SK-N-SH (cell line): ENCODE measurements at regions not wholly inside any gene's neighbourhood (a gene's known extent, or its start where the extent isn't known, plus 50 kb on each side); places are given as distances from the start of the nearest gene placed in this dataset.

Experiments used
- CTCF ChIA-PET: fragments of 300-600, 350-600 bp; formaldehyde crosslinking; extraction: SDS; loops from one replicate; lab custom pipeline; 2021; lab: Yijun Ruan, JAX
- POLR2A ChIA-PET: fragments of 350-600 bp; sonication (Branson Sonifier 250); formaldehyde crosslinking; extraction: SDS; loops from one replicate; lab custom pipeline; 2020; ENCODE audit warnings: antibody characterized with exemption, inconsistent platforms; lab: Yijun Ruan, JAX
- DNase-seq: peaks from one replicate; pipeline ENCODE4 v3.0.0; 2012
- H2AFZ ChIP-seq: fragments of 200-600 bp; sonication (generic); 2 replicates; pipeline ENCODE4 v1.8.1; 2016; ENCODE audit warnings: antibody characterized with exemption, mild to moderate bottlenecking, low read depth
- H3F3A ChIP-seq: fragments of 200-600 bp; sonication (generic); replicated peaks from 2 replicates; pipeline ENCODE3; 2016; ENCODE audit warnings: antibody characterized with exemption, mild to moderate bottlenecking; ENCODE audit not compliant: insufficient read depth
- H3K27ac ChIP-seq, 2 experiments: fragments of 200-500 bp in 1 of 2; fragments of 200-600 bp in 1 of 2; sonication (Bioruptor generic) in 1 of 2; sonication (generic), shearing (Covaris generic) in 1 of 2; 2 replicates each; pipeline versions ENCODE4 v1.5.1 to v1.6.1; 2014 to 2016; ENCODE audit warnings: low read depth in 2 of 2, inconsistent platforms in 1 of 2, low read length in 1 of 2, mild to moderate bottlenecking in 1 of 2, mixed read lengths in 1 of 2
- H3K27me3 ChIP-seq: fragments of 200-600 bp; sonication (generic), shearing (Covaris generic); 2 replicates; pipeline ENCODE4 v1.6.1; 2016; ENCODE audit warnings: mixed run types; ENCODE audit not compliant: insufficient read depth
- H3K36me3 ChIP-seq, 2 experiments: fragments of 200-500 bp in 1 of 2; fragments of 200-600 bp in 1 of 2; sonication (Bioruptor generic) in 1 of 2; sonication (generic) in 1 of 2; replicated peaks in 1 of 2; 2 replicates each; pipeline versions ENCODE3 to v1.5.1; 2014 to 2016; ENCODE audit warnings: low read length in 1 of 2, mild to moderate bottlenecking in 1 of 2; ENCODE audit not compliant: insufficient read depth in 2 of 2, control insufficient read depth in 1 of 2
- H3K4me1 ChIP-seq, 2 experiments: fragments of 200-500 bp in 1 of 2; fragments of 200-600 bp in 1 of 2; sonication (Bioruptor generic) in 1 of 2; sonication (generic), shearing (Covaris generic) in 1 of 2; 2 replicates each; pipeline versions ENCODE4 v1.5.1 to v1.6.1; 2014 to 2016; ENCODE audit warnings: low read depth in 1 of 2, low read length in 1 of 2, mixed run types in 1 of 2; ENCODE audit not compliant: insufficient read depth in 2 of 2, control insufficient read depth in 1 of 2
- H3K4me2 ChIP-seq: fragments of 200-600 bp; sonication (generic), shearing (Covaris generic); 2 replicates; pipeline ENCODE4 v1.6.1; 2017; ENCODE audit warnings: mixed run types
- H3K4me3 ChIP-seq, 2 experiments: fragments of 200-500 bp in 1 of 2; fragments of 200-600 bp in 1 of 2; sonication (Bioruptor generic) in 1 of 2; sonication (generic), shearing (Covaris generic) in 1 of 2; 2 replicates each; pipeline versions ENCODE4 v1.5.1 to v1.8.1; 2014 to 2016; ENCODE audit warnings: low read depth in 2 of 2, inconsistent platforms in 1 of 2, low read length in 1 of 2, mild to moderate bottlenecking in 1 of 2, mixed read lengths in 1 of 2, moderate library complexity in 1 of 2
- H3K79me2 ChIP-seq: fragments of 200-600 bp; sonication (generic); 2 replicates; pipeline ENCODE4 v1.8.1; 2017; ENCODE audit warnings: mild to moderate bottlenecking; ENCODE audit not compliant: insufficient read depth
- H3K9ac ChIP-seq: fragments of 200-600 bp; sonication (generic); 2 replicates; pipeline ENCODE4 v1.6.1; 2017; ENCODE audit warnings: mixed run types
- H3K9me2 ChIP-seq: fragments of 200-600 bp; sonication (generic); 2 replicates; pipeline ENCODE4 v1.6.1; 2017; ENCODE audit warnings: mixed run types
- H3K9me3 ChIP-seq: fragments of 200-600 bp; sonication (generic); 2 replicates; pipeline ENCODE4 v1.6.1; 2017; ENCODE audit warnings: mixed run types, mild to moderate bottlenecking, moderate library complexity
- H4K20me1 ChIP-seq: fragments of 200-600 bp; sonication (generic); 2 replicates; pipeline ENCODE4 v1.6.1; 2017; ENCODE audit warnings: mild to moderate bottlenecking, mixed run types; ENCODE audit not compliant: insufficient read depth
- CHD2 ChIP-seq: fragments of 150-350 bp; IDR thresholded peaks from 2 replicates; pipeline ENCODE4 v1.6.1; 2018; ENCODE audit warnings: low read length; ENCODE audit not compliant: partially characterized antibody
- ELF1 ChIP-seq: IDR thresholded peaks from 2 replicates; pipeline ENCODE4 v1.4.0; 2012
- EP300 ChIP-seq, 2 experiments: IDR thresholded peaks; 2 replicates each; pipeline versions ENCODE4 v1.4.0 to v1.6.1; 2012; ENCODE audit warnings: borderline replicate concordance in 1 of 2, low read depth in 1 of 2, low read length in 1 of 2
- EZH2phosphoT487 ChIP-seq: fragments of 200-600 bp; sonication (generic); IDR thresholded peaks from 2 replicates; pipeline ENCODE4 v1.6.1; 2017; ENCODE audit warnings: low read depth, mixed run types, mild to moderate bottlenecking, antibody characterized with exemption, moderate library complexity, borderline replicate concordance
- FOSL2 ChIP-seq: IDR thresholded peaks from 2 replicates; pipeline ENCODE4 v1.4.0; 2012; ENCODE audit warnings: low read depth, mild to moderate bottlenecking, moderate library complexity, borderline replicate concordance
- FOXJ3 ChIP-seq: sonication (generic); formaldehyde crosslinking; IDR thresholded peaks from 2 replicates; pipeline ENCODE4 v1.5.1; 2020; ENCODE audit warnings: mild to moderate bottlenecking, missing genetic modification reagents
- FOXM1 ChIP-seq: IDR thresholded peaks from 2 replicates; pipeline ENCODE4 v1.4.0; 2012; ENCODE audit warnings: low read depth, mild to moderate bottlenecking
- GABPA ChIP-seq: IDR thresholded peaks from 2 replicates; pipeline ENCODE4 v1.4.0; 2012; ENCODE audit warnings: low read depth, mild to moderate bottlenecking
- MEF2A ChIP-seq: IDR thresholded peaks from 2 replicates; pipeline ENCODE4 v1.4.0; 2012; ENCODE audit warnings: low read depth, borderline replicate concordance
- MXI1 ChIP-seq: IDR thresholded peaks from 2 replicates; pipeline ENCODE4 v1.6.1; 2012; ENCODE audit warnings: mild to moderate bottlenecking, low read depth, low read length, improper control_type of control experiment
- NFIC ChIP-seq: IDR thresholded peaks from 2 replicates; pipeline ENCODE4 v1.4.0; 2012; ENCODE audit warnings: borderline replicate concordance
- RAD21 ChIP-seq: IDR thresholded peaks from 2 replicates; pipeline ENCODE4 v1.6.1; 2012; ENCODE audit warnings: mild to moderate bottlenecking, low read length
- RFX5 ChIP-seq: IDR thresholded peaks from 2 replicates; pipeline ENCODE4 v1.6.1; 2012; ENCODE audit warnings: mild to moderate bottlenecking, improper control_type of control experiment, low read length
- RXRA ChIP-seq: IDR thresholded peaks from 2 replicates; pipeline ENCODE4 v1.4.0; 2012; ENCODE audit warnings: low read depth, mild to moderate bottlenecking, borderline replicate concordance
- SMC3 ChIP-seq: IDR thresholded peaks from 2 replicates; pipeline ENCODE4 v1.6.1; 2012; ENCODE audit warnings: low read depth, low read length, improper control_type of control experiment
- TCF12 ChIP-seq: IDR thresholded peaks from 2 replicates; pipeline ENCODE4 v1.4.0; 2012
- TEAD4 ChIP-seq: IDR thresholded peaks from 2 replicates; pipeline ENCODE4 v1.4.0; 2012; ENCODE audit warnings: mild to moderate bottlenecking, borderline replicate concordance; ENCODE audit not compliant: insufficient read depth
- YY1 ChIP-seq: IDR thresholded peaks from 2 replicates; pipeline ENCODE4 v1.4.0; 2012; ENCODE audit warnings: low read depth, mild to moderate bottlenecking
- WGBS: methylation state at CpG from one replicate; pipeline ENCODE4 v1.1.6; 2017; ENCODE audit warnings: low lambda C conversion rate; 5-methylcytosine and 5-hydroxymethylcytosine counted together
- TF ChIP-seq, protein P1 (sequence below): fragments of 150-350 bp; IDR thresholded peaks from 2 replicates; pipeline ENCODE4 v1.6.1; 2016; ENCODE audit warnings: mild to moderate bottlenecking, low read depth, low read length
- TF ChIP-seq, protein P2 (sequence below): IDR thresholded peaks from 2 replicates; pipeline ENCODE4; 2012
- TF ChIP-seq, protein P3 (sequence below): fragments of 150-350 bp; IDR thresholded peaks from 2 replicates; pipeline ENCODE4 v1.6.1; 2017; ENCODE audit warnings: antibody characterized with exemption, low read length, low read depth, borderline replicate concordance
- TF ChIP-seq, protein P4 (sequence below): IDR thresholded peaks from 2 replicates; pipeline ENCODE4 v1.4.0; 2012; ENCODE audit warnings: low read depth, borderline replicate concordance
- TF ChIP-seq, protein P5 (sequence below): fragments of 200-600 bp; sonication (generic); IDR thresholded peaks from 2 replicates; pipeline ENCODE4 v1.6.1; 2017; ENCODE audit warnings: antibody characterized with exemption, mild to moderate bottlenecking, moderate library complexity

DNA sequence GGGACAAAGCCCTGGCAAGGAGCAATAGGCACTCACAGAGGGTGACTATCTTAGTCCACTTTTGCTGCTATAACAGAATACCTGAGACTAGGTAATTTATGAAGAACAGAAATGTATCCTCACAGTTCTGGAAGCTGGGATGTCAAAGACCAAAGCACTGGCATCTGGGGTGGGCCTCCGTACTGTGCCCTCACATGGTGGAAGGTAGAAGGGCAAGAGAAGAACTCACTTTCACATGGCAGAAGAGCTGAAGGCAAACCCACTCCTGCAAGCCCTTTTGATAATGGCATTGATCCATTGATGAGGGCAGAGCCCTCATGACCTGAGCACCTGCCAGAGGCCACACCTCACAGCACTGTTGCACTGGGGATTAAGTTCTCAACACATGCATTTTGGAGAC is 173.4 kb upstream of the C2CD4B start:
- H3K36me3 ChIP-seq: no peaks in the 10 kb centered on the region
- no peak overlapping the region for H3K4me2 ChIP-seq
- H4K20me1 ChIP-seq: no peaks in the 10 kb centered on the region
- H2AFZ ChIP-seq: no peak overlapping the region
- H3K9ac ChIP-seq: no peak overlapping the region
- no peak for DNase-seq
- POLR2A ChIA-PET: no interaction called here
- no peak overlapping the region for H3K27ac ChIP-seq
- 54% methylated on average over 1 of the region's 1 CpG for WGBS
- H3K9me3 ChIP-seq: no peaks in the 10 kb centered on the region
- no peaks in the 10 kb centered on the region for H3F3A ChIP-seq
- no peak overlapping the region for H3K4me3 ChIP-seq
- no peaks in the 10 kb centered on the region for H3K79me2 ChIP-seq
- H3K27me3 ChIP-seq: no peaks in the 10 kb centered on the region
- CTCF ChIA-PET: interaction anchor here (1.4 kb wide), 1 partner anchor 20 kb away, joined by 5 read pairs; no protein-coding TSS in a partner anchor
- no peak for TF ChIP-seq RXRA
- no peak for TF ChIP-seq FOXM1
- TF ChIP-seq, protein P1, sequence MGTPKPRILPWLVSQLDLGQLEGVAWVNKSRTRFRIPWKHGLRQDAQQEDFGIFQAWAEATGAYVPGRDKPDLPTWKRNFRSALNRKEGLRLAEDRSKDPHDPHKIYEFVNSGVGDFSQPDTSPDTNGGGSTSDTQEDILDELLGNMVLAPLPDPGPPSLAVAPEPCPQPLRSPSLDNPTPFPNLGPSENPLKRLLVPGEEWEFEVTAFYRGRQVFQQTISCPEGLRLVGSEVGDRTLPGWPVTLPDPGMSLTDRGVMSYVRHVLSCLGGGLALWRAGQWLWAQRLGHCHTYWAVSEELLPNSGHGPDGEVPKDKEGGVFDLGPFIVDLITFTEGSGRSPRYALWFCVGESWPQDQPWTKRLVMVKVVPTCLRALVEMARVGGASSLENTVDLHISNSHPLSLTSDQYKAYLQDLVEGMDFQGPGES: no peak
- TF ChIP-seq RFX5: no peak
- no peak for TF ChIP-seq TEAD4
- no peak for TF ChIP-seq YY1
- no peak for TF ChIP-seq FOSL2
- TF ChIP-seq, protein P2, sequence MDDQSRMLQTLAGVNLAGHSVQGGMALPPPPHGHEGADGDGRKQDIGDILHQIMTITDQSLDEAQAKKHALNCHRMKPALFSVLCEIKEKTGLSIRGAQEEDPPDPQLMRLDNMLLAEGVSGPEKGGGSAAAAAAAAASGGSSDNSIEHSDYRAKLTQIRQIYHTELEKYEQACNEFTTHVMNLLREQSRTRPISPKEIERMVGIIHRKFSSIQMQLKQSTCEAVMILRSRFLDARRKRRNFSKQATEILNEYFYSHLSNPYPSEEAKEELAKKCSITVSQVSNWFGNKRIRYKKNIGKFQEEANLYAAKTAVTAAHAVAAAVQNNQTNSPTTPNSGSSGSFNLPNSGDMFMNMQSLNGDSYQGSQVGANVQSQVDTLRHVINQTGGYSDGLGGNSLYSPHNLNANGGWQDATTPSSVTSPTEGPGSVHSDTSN: no peak
- TF ChIP-seq RAD21: no peak
- no peak for TF ChIP-seq MEF2A
- TF ChIP-seq, protein P3, sequence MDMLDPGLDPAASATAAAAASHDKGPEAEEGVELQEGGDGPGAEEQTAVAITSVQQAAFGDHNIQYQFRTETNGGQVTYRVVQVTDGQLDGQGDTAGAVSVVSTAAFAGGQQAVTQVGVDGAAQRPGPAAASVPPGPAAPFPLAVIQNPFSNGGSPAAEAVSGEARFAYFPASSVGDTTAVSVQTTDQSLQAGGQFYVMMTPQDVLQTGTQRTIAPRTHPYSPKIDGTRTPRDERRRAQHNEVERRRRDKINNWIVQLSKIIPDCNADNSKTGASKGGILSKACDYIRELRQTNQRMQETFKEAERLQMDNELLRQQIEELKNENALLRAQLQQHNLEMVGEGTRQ: no peak
- no peak for TF ChIP-seq ELF1
- no peak for TF ChIP-seq CHD2
- no peak for TF ChIP-seq MXI1
- no peak for TF ChIP-seq EP300 (IDR thresholded peaks at IDR 0.05; ENCODE audit: borderline replicate concordance in 1 of 2, low read depth in 1 of 2, low read length in 1 of 2)
- H3K9me2 ChIP-seq: no peaks in the 10 kb centered on the region
- H3K4me1 ChIP-seq: no peaks in the 10 kb centered on the region

DNA sequence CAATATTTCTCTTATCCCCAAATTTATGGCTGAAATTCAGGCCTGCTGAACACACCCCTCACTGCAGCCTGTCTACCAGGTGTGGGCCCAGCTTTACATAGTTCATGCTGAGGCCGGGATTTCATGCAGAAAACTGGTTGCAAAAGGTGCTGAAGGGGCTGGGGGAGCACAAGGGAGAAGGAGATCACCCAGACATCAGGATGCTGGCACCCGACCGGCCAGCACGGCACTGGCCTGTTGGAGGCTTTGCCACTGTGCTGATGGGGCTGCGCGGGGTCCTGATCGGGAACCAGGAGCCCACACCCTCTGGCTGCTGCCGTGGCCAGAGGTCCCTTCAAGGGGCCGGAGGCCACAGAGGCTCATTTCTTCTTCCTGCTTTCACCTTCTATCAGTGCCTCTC is 177.9 kb upstream of the C2CD4B start:
- Histone ChIP-seq H3K4me1 (no peaks in the 10 kb centered on the region), H3K4me3 (no peak overlapping the region), H3K9me2 (no peaks in the 10 kb centered on the region), H3K27me3 (no peaks in the 10 kb centered on the region), H3K79me2 (no peaks in the 10 kb centered on the region), H3K27ac (no peak overlapping the region), H3K9me3 (no peaks in the 10 kb centered on the region), H3K4me2 (no peak overlapping the region), H2AFZ (no peak overlapping the region), H3K9ac (no peak overlapping the region), H3F3A (no peaks in the 10 kb centered on the region), H3K36me3 (no peaks in the 10 kb centered on the region), H4K20me1 (no peaks in the 10 kb centered on the region)
- no peak for DNase-seq
- CTCF ChIA-PET: interaction anchor here (0.9 to 1.1 kb wide), 2 partner anchors 9 to 276 kb away, joined by 3 read pairs; no protein-coding TSS in a partner anchor
- POLR2A ChIA-PET: no interaction called here
- WGBS: 89% methylated on average over 9 of the region's 9 CpGs
- no peak for TF ChIP-seq TEAD4
- TF ChIP-seq MXI1: no peak
- no peak for TF ChIP-seq EP300 (IDR thresholded peaks at IDR 0.05; ENCODE audit: borderline replicate concordance in 1 of 2, low read depth in 1 of 2, low read length in 1 of 2)
- TF ChIP-seq EZH2phosphoT487: no peak
- TF ChIP-seq YY1: no peak
- TF ChIP-seq ELF1: no peak
- no peak for TF ChIP-seq SMC3
- TF ChIP-seq NFIC: no peak
- no peak for TF ChIP-seq MEF2A
- no peak for TF ChIP-seq TCF12
- TF ChIP-seq, protein P4, sequence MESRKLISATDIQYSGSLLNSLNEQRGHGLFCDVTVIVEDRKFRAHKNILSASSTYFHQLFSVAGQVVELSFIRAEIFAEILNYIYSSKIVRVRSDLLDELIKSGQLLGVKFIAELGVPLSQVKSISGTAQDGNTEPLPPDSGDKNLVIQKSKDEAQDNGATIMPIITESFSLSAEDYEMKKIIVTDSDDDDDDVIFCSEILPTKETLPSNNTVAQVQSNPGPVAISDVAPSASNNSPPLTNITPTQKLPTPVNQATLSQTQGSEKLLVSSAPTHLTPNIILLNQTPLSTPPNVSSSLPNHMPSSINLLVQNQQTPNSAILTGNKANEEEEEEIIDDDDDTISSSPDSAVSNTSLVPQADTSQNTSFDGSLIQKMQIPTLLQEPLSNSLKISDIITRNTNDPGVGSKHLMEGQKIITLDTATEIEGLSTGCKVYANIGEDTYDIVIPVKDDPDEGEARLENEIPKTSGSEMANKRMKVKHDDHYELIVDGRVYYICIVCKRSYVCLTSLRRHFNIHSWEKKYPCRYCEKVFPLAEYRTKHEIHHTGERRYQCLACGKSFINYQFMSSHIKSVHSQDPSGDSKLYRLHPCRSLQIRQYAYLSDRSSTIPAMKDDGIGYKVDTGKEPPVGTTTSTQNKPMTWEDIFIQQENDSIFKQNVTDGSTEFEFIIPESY: no peak
- TF ChIP-seq FOXJ3 (CRISPR knock-in tag): no peak
- no peak for TF ChIP-seq CHD2
- TF ChIP-seq GABPA: no peak
- TF ChIP-seq, protein P5, sequence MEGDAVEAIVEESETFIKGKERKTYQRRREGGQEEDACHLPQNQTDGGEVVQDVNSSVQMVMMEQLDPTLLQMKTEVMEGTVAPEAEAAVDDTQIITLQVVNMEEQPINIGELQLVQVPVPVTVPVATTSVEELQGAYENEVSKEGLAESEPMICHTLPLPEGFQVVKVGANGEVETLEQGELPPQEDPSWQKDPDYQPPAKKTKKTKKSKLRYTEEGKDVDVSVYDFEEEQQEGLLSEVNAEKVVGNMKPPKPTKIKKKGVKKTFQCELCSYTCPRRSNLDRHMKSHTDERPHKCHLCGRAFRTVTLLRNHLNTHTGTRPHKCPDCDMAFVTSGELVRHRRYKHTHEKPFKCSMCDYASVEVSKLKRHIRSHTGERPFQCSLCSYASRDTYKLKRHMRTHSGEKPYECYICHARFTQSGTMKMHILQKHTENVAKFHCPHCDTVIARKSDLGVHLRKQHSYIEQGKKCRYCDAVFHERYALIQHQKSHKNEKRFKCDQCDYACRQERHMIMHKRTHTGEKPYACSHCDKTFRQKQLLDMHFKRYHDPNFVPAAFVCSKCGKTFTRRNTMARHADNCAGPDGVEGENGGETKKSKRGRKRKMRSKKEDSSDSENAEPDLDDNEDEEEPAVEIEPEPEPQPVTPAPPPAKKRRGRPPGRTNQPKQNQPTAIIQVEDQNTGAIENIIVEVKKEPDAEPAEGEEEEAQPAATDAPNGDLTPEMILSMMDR: no peak
